ENCODE measurements at regions not wholly inside any gene's neighbourhood (a gene's known extent, or its start where the extent isn't known, plus 50 kb on each side); places are given as distances from the start of the nearest gene placed in this dataset.
A peak's percentile ranks its signal among the peaks of the same experiment; 100 is the strongest.

- H3K27me3 ChIP-seq (ENCODE audit: control insufficient read depth, insufficient read depth, low read length) = no peaks in the 10 kb centered on the region
- TF ChIP-seq CTCF (IDR thresholded peaks at IDR 0.05; ENCODE audit: insufficient read depth, low read length, poor library complexity, severe bottlenecking) = no peak
- no peak overlapping the region for H3K4me3 ChIP-seq (ENCODE audit: low read depth, low read length)
- peak; percentile 26 for DNase-seq (ENCODE audit: low read depth)
- H3K36me3 ChIP-seq (ENCODE audit: control insufficient read depth, insufficient read depth, low read length) = no peaks in the 10 kb centered on the region
These were observed 562.2 kb downstream of the GALC start for GRCh38 chr14:87430810-87431209.

GRCh38 chr14:87430214-87430613, 562.8 kb downstream of the GALC start:
- Histone ChIP-seq H3K27me3 (ENCODE audit: control insufficient read depth, insufficient read depth, low read length) (no peaks in the 10 kb centered on the region), H3K4me3 (ENCODE audit: low read depth, low read length) (no peak overlapping the region), H3K36me3 (ENCODE audit: control insufficient read depth, insufficient read depth, low read length) (no peaks in the 10 kb centered on the region)
- TF ChIP-seq CTCF (IDR thresholded peaks at IDR 0.05; ENCODE audit: insufficient read depth, low read length, poor library complexity, severe bottlenecking) = no peak
- no peak for DNase-seq (ENCODE audit: low read depth)

- TF ChIP-seq CTCF (IDR thresholded peaks at IDR 0.05; ENCODE audit: insufficient read depth, low read length, poor library complexity, severe bottlenecking) = no peak
- no peak for DNase-seq (ENCODE audit: low read depth)
These were observed 573.1 kb downstream of the GALC start for GRCh38 chr14:87419925-87420324.

GRCh38 chr14:87411370-87411769, 581.6 kb downstream of the GALC start:
- no peak for DNase-seq (ENCODE audit: low read depth)
- Histone ChIP-seq H3K4me3 (ENCODE audit: low read depth, low read length) (no peak overlapping the region), H3K36me3 (ENCODE audit: control insufficient read depth, insufficient read depth, low read length) (no peaks in the 10 kb centered on the region), H3K27me3 (ENCODE audit: control insufficient read depth, insufficient read depth, low read length) (no peaks in the 10 kb centered on the region)
- TF ChIP-seq CTCF (IDR thresholded peaks at IDR 0.05; ENCODE audit: insufficient read depth, low read length, poor library complexity, severe bottlenecking) = no peak

More at GRCh38 chr14:87419925-87420324, 573.1 kb downstream of the GALC start:
- Histone ChIP-seq H3K27me3 (ENCODE audit: control insufficient read depth, insufficient read depth, low read length) (no peaks in the 10 kb centered on the region), H3K4me3 (ENCODE audit: low read depth, low read length) (no peak overlapping the region), H3K36me3 (ENCODE audit: control insufficient read depth, insufficient read depth, low read length) (no peaks in the 10 kb centered on the region)

GRCh38 chr14:87409393-87409792, 583.6 kb downstream of the GALC start:
- Histone ChIP-seq H3K4me3 (ENCODE audit: low read depth, low read length) (no peak overlapping the region), H3K36me3 (ENCODE audit: control insufficient read depth, insufficient read depth, low read length) (no peaks in the 10 kb centered on the region), H3K27me3 (ENCODE audit: control insufficient read depth, insufficient read depth, low read length) (no peaks in the 10 kb centered on the region)
- TF ChIP-seq CTCF (IDR thresholded peaks at IDR 0.05; ENCODE audit: insufficient read depth, low read length, poor library complexity, severe bottlenecking) = no peak
- peak; percentile 70 for DNase-seq (ENCODE audit: low read depth)

- H3K4me3 ChIP-seq (ENCODE audit: low read depth, low read length) = no peak overlapping the region
- no peak for TF ChIP-seq CTCF (IDR thresholded peaks at IDR 0.05; ENCODE audit: insufficient read depth, low read length, poor library complexity, severe bottlenecking)
- no peaks in the 10 kb centered on the region for H3K27me3 ChIP-seq (ENCODE audit: control insufficient read depth, insufficient read depth, low read length)
- H3K36me3 ChIP-seq (ENCODE audit: control insufficient read depth, insufficient read depth, low read length) = no peaks in the 10 kb centered on the region
- DNase-seq (ENCODE audit: low read depth) = no peak
These were observed 585.6 kb downstream of the GALC start for GRCh38 chr14:87407344-87407743.

All from kidney epithelial cell (primary cell).